ENCODE measurements at regions not wholly inside any gene's neighbourhood (a gene's known extent, or its start where the extent isn't known, plus 50 kb on each side); places are given as distances from the start of the nearest gene placed in this dataset.

GRCh38 chr22:47288680-47289079 is 526.2 kb downstream of the TBC1D22A start:
- Histone ChIP-seq H3K27ac (ENCODE audit: low read length) (no peak overlapping the region), H3K4me3 (ENCODE audit: low read length) (no peak overlapping the region), H3K4me1 (ENCODE audit: insufficient read depth, low read length) (no peaks in the 10 kb centered on the region), H3K36me3 (ENCODE audit: insufficient read depth, low read depth, low read length) (no peaks in the 10 kb centered on the region), H3K27me3 (ENCODE audit: insufficient read depth, low read length) (no peaks in the 10 kb centered on the region), H3K9ac (ENCODE audit: low read depth, low read length) (no peak overlapping the region), H3K9me3 (ENCODE audit: insufficient read depth, low read depth, low read length) (no peaks in the 10 kb centered on the region)

- no peaks in the 10 kb centered on the region for H3K27me3 ChIP-seq (ENCODE audit: insufficient read depth, low read length)
- no peaks in the 10 kb centered on the region for H3K4me1 ChIP-seq (ENCODE audit: insufficient read depth, low read length)
- no peak overlapping the region for H3K4me3 ChIP-seq (ENCODE audit: low read length)
- H3K9me3 ChIP-seq (ENCODE audit: insufficient read depth, low read depth, low read length) = no peaks in the 10 kb centered on the region
- no peaks in the 10 kb centered on the region for H3K36me3 ChIP-seq (ENCODE audit: insufficient read depth, low read depth, low read length)
- no peak overlapping the region for H3K9ac ChIP-seq (ENCODE audit: low read depth, low read length)
- no peak overlapping the region for H3K27ac ChIP-seq (ENCODE audit: low read length)
Measured at GRCh38 chr22:47287516-47287915, 525.1 kb downstream of the TBC1D22A start.

GRCh38 chr22:47286590-47286989 is 524.1 kb downstream of the TBC1D22A start:
- no peaks in the 10 kb centered on the region for H3K4me1 ChIP-seq (ENCODE audit: insufficient read depth, low read length)
- no peak overlapping the region for H3K9ac ChIP-seq (ENCODE audit: low read depth, low read length)
- H3K9me3 ChIP-seq (ENCODE audit: insufficient read depth, low read depth, low read length) = no peaks in the 10 kb centered on the region
- no peak overlapping the region for H3K27ac ChIP-seq (ENCODE audit: low read length)
- no peaks in the 10 kb centered on the region for H3K36me3 ChIP-seq (ENCODE audit: insufficient read depth, low read depth, low read length)
- no peak overlapping the region for H3K4me3 ChIP-seq (ENCODE audit: low read length)
- no peaks in the 10 kb centered on the region for H3K27me3 ChIP-seq (ENCODE audit: insufficient read depth, low read length)

- Histone ChIP-seq H3K4me1 (ENCODE audit: insufficient read depth, low read length) (no peaks in the 10 kb centered on the region), H3K4me3 (ENCODE audit: low read length) (no peak overlapping the region), H3K9me3 (ENCODE audit: insufficient read depth, low read depth, low read length) (no peaks in the 10 kb centered on the region), H3K27me3 (ENCODE audit: insufficient read depth, low read length) (no peaks in the 10 kb centered on the region), H3K36me3 (ENCODE audit: insufficient read depth, low read depth, low read length) (no peaks in the 10 kb centered on the region), H3K9ac (ENCODE audit: low read depth, low read length) (no peak overlapping the region), H3K27ac (ENCODE audit: low read length) (no peak overlapping the region)
Measured at GRCh38 chr22:47285981-47286380, 523.5 kb downstream of the TBC1D22A start.

GRCh38 chr22:47284822-47285221 is 522.4 kb downstream of the TBC1D22A start:
- Histone ChIP-seq H3K27me3 (ENCODE audit: insufficient read depth, low read length) (no peaks in the 10 kb centered on the region), H3K36me3 (ENCODE audit: insufficient read depth, low read depth, low read length) (no peaks in the 10 kb centered on the region), H3K27ac (ENCODE audit: low read length) (no peak overlapping the region), H3K9me3 (ENCODE audit: insufficient read depth, low read depth, low read length) (no peaks in the 10 kb centered on the region), H3K4me1 (ENCODE audit: insufficient read depth, low read length) (no peaks in the 10 kb centered on the region), H3K4me3 (ENCODE audit: low read length) (no peak overlapping the region), H3K9ac (ENCODE audit: low read depth, low read length) (no peak overlapping the region)

- Histone ChIP-seq H3K27me3 (ENCODE audit: insufficient read depth, low read length) (no peaks in the 10 kb centered on the region), H3K27ac (ENCODE audit: low read length) (no peak overlapping the region), H3K36me3 (ENCODE audit: insufficient read depth, low read depth, low read length) (no peaks in the 10 kb centered on the region), H3K9ac (ENCODE audit: low read depth, low read length) (no peak overlapping the region), H3K4me1 (ENCODE audit: insufficient read depth, low read length) (no peaks in the 10 kb centered on the region), H3K4me3 (ENCODE audit: low read length) (no peak overlapping the region), H3K9me3 (ENCODE audit: insufficient read depth, low read depth, low read length) (no peaks in the 10 kb centered on the region)
Measured at GRCh38 chr22:47284360-47284759, 521.9 kb downstream of the TBC1D22A start.

GRCh38 chr22:47283616-47284270 is 521.3 kb downstream of the TBC1D22A start:
- Histone ChIP-seq H3K9ac (ENCODE audit: low read depth, low read length) (no peak overlapping the region), H3K27me3 (ENCODE audit: insufficient read depth, low read length) (no peaks in the 10 kb centered on the region), H3K27ac (ENCODE audit: low read length) (no peak overlapping the region), H3K9me3 (ENCODE audit: insufficient read depth, low read depth, low read length) (no peaks in the 10 kb centered on the region), H3K4me3 (ENCODE audit: low read length) (no peak overlapping the region), H3K4me1 (ENCODE audit: insufficient read depth, low read length) (no peaks in the 10 kb centered on the region), H3K36me3 (ENCODE audit: insufficient read depth, low read depth, low read length) (no peaks in the 10 kb centered on the region)

- Histone ChIP-seq H3K27ac (ENCODE audit: low read length) (no peak overlapping the region), H3K36me3 (ENCODE audit: insufficient read depth, low read depth, low read length) (no peaks in the 10 kb centered on the region), H3K9me3 (ENCODE audit: insufficient read depth, low read depth, low read length) (no peaks in the 10 kb centered on the region), H3K4me3 (ENCODE audit: low read length) (no peak overlapping the region), H3K9ac (ENCODE audit: low read depth, low read length) (no peak overlapping the region), H3K27me3 (ENCODE audit: insufficient read depth, low read length) (no peaks in the 10 kb centered on the region), H3K4me1 (ENCODE audit: insufficient read depth, low read length) (no peaks in the 10 kb centered on the region)
Measured at GRCh38 chr22:47282851-47283250, 520.4 kb downstream of the TBC1D22A start.

- Histone ChIP-seq H3K27me3 (ENCODE audit: insufficient read depth, low read length) (no peaks in the 10 kb centered on the region), H3K27ac (ENCODE audit: low read length) (no peak overlapping the region), H3K9me3 (ENCODE audit: insufficient read depth, low read depth, low read length) (no peaks in the 10 kb centered on the region), H3K4me3 (ENCODE audit: low read length) (no peak overlapping the region), H3K9ac (ENCODE audit: low read depth, low read length) (no peak overlapping the region), H3K36me3 (ENCODE audit: insufficient read depth, low read depth, low read length) (no peaks in the 10 kb centered on the region), H3K4me1 (ENCODE audit: insufficient read depth, low read length) (no peaks in the 10 kb centered on the region)
Measured at GRCh38 chr22:47282366-47282765, 519.9 kb downstream of the TBC1D22A start.

- no peak overlapping the region for H3K27ac ChIP-seq (ENCODE audit: low read length)
- no peaks in the 10 kb centered on the region for H3K27me3 ChIP-seq (ENCODE audit: insufficient read depth, low read length)
- no peak overlapping the region for H3K4me3 ChIP-seq (ENCODE audit: low read length)
- no peak overlapping the region for H3K9ac ChIP-seq (ENCODE audit: low read depth, low read length)
- no peaks in the 10 kb centered on the region for H3K36me3 ChIP-seq (ENCODE audit: insufficient read depth, low read depth, low read length)
- no peaks in the 10 kb centered on the region for H3K9me3 ChIP-seq (ENCODE audit: insufficient read depth, low read depth, low read length)
- H3K4me1 ChIP-seq (ENCODE audit: insufficient read depth, low read length) = no peaks in the 10 kb centered on the region
Measured at GRCh38 chr22:47281126-47282106, 519.0 kb downstream of the TBC1D22A start.

- Histone ChIP-seq H3K9me3 (ENCODE audit: insufficient read depth, low read depth, low read length) (no peaks in the 10 kb centered on the region), H3K9ac (ENCODE audit: low read depth, low read length) (no peak overlapping the region), H3K36me3 (ENCODE audit: insufficient read depth, low read depth, low read length) (no peaks in the 10 kb centered on the region), H3K27ac (ENCODE audit: low read length) (no peak overlapping the region), H3K27me3 (ENCODE audit: insufficient read depth, low read length) (no peaks in the 10 kb centered on the region), H3K4me3 (ENCODE audit: low read length) (no peak overlapping the region), H3K4me1 (ENCODE audit: insufficient read depth, low read length) (no peaks in the 10 kb centered on the region)
Measured at GRCh38 chr22:47280301-47280700, 517.9 kb downstream of the TBC1D22A start.

GRCh38 chr22:47279746-47280145 is 517.3 kb downstream of the TBC1D22A start:
- Histone ChIP-seq H3K9ac (ENCODE audit: low read depth, low read length) (no peak overlapping the region), H3K9me3 (ENCODE audit: insufficient read depth, low read depth, low read length) (no peaks in the 10 kb centered on the region), H3K27ac (ENCODE audit: low read length) (no peak overlapping the region), H3K27me3 (ENCODE audit: insufficient read depth, low read length) (no peaks in the 10 kb centered on the region), H3K4me1 (ENCODE audit: insufficient read depth, low read length) (no peaks in the 10 kb centered on the region), H3K36me3 (ENCODE audit: insufficient read depth, low read depth, low read length) (no peaks in the 10 kb centered on the region), H3K4me3 (ENCODE audit: low read length) (no peak overlapping the region)

Data from iPS-20b (cell line).